OCI-LY1 (cell line): ENCODE measurements at regions not wholly inside any gene's neighbourhood (a gene's known extent, or its start where the extent isn't known, plus 50 kb on each side); places are given as distances from the start of the nearest gene placed in this dataset.

Experiments used
- H2AFZ ChIP-seq: fragments of 200-600 bp; sonication (generic), shearing (Covaris generic); 2 replicates; pipeline ENCODE4 v1.6.0; 2014; ENCODE audit warnings: antibody characterized with exemption, mild to moderate bottlenecking, low read length
- H3F3A ChIP-seq: fragments of 200-600 bp; sonication (generic), shearing (Covaris generic); 2 replicates; pipeline ENCODE4 v1.6.0; 2014; ENCODE audit warnings: mild to moderate bottlenecking, antibody characterized with exemption, low read length, moderate library complexity; ENCODE audit not compliant: insufficient read depth
- H3K27ac ChIP-seq: fragments of 200-600 bp; sonication (generic); 2 replicates; pipeline ENCODE4 v1.5.1; 2014; ENCODE audit warnings: low read length, mixed run types, mild to moderate bottlenecking, low read depth; ENCODE audit not compliant: poor library complexity, severe bottlenecking
- H3K27me3 ChIP-seq: fragments of 200-600 bp; sonication (generic); 2 replicates; pipeline ENCODE4 v1.6.0; 2014; ENCODE audit warnings: antibody characterized with exemption, mild to moderate bottlenecking, low read length, moderate library complexity; ENCODE audit not compliant: insufficient read depth
- H3K36me3 ChIP-seq: fragments of 200-600 bp; sonication (generic); 2 replicates; pipeline ENCODE4 v1.6.1; 2014; ENCODE audit warnings: mild to moderate bottlenecking, antibody characterized with exemption, low read length, moderate library complexity, mixed read lengths; ENCODE audit not compliant: insufficient read depth
- H3K4me1 ChIP-seq: fragments of 200-600 bp; sonication (generic); 2 replicates; pipeline ENCODE4 v1.5.1; 2014; ENCODE audit warnings: mild to moderate bottlenecking, low read length, moderate library complexity; ENCODE audit not compliant: insufficient read depth, severe bottlenecking
- H3K4me2 ChIP-seq: fragments of 200-600 bp; sonication (generic), shearing (Covaris generic); 2 replicates; pipeline ENCODE4 v1.6.1; 2014; ENCODE audit warnings: low read length
- H3K4me3 ChIP-seq: fragments of 200-600 bp; sonication (generic); 2 replicates; pipeline ENCODE4 v1.5.1; 2014; ENCODE audit warnings: low read length, low read depth, mild to moderate bottlenecking, mixed read lengths; ENCODE audit not compliant: poor library complexity, severe bottlenecking
- H3K79me2 ChIP-seq: fragments of 200-600 bp; shearing (Covaris generic); 2 replicates; pipeline ENCODE4 v1.6.1; 2016; ENCODE audit warnings: mixed run types, low read length, mixed read lengths; ENCODE audit not compliant: insufficient read depth
- H3K9ac ChIP-seq: fragments of 200-600 bp; sonication (generic), shearing (Covaris generic); 2 replicates; pipeline ENCODE4 v1.6.1; 2014; ENCODE audit warnings: mild to moderate bottlenecking, low read length, mixed read lengths
- H3K9me2 ChIP-seq: fragments of 200-600 bp; sonication (generic), shearing (Covaris generic); 2 replicates; pipeline ENCODE4 v1.6.1; 2014; ENCODE audit warnings: low read depth, mild to moderate bottlenecking, low read length, mixed read lengths
- H3K9me3 ChIP-seq: fragments of 200-600 bp; shearing (Covaris generic); 2 replicates; pipeline ENCODE4 v1.6.1; 2014; ENCODE audit warnings: low read length, mixed read lengths
- H4K20me1 ChIP-seq: fragments of 200-600 bp; sonication (generic), shearing (Covaris generic); 2 replicates; pipeline ENCODE4 v1.6.0; 2016; ENCODE audit warnings: mild to moderate bottlenecking, low read length; ENCODE audit not compliant: insufficient read depth
- CTCF ChIP-seq: fragments of 200-600 bp; sonication (generic), shearing (Covaris generic); IDR thresholded peaks from 2 replicates; pipeline ENCODE4 v1.5.1; 2017; ENCODE audit warnings: mild to moderate bottlenecking, antibody characterized with exemption, low read length, moderate library complexity, mixed read lengths
- EZH2 ChIP-seq: fragments of 200-600 bp; sonication (generic), shearing (Covaris generic); IDR thresholded peaks from 2 replicates; pipeline ENCODE4 v1.8.0; 2017; ENCODE audit warnings: borderline replicate concordance, mixed run types, mild to moderate bottlenecking, antibody characterized with exemption, low read length, moderate library complexity, mixed read lengths

GRCh38 chr14:85912141-85912540 lies 382.2 kb downstream of the FLRT2 start:
- H3K4me1 ChIP-seq, result peaks cover 15% of the 10 kb centered on the region
- TF ChIP-seq EZH2 (no peak), CTCF (no peak)
- H3K27ac ChIP-seq, result no peak overlapping the region
- H3K9me3 ChIP-seq, result no peaks in the 10 kb centered on the region
- no peaks in the 10 kb centered on the region for H3K9me2 ChIP-seq
- no peak overlapping the region for H3K4me2 ChIP-seq
- no peaks in the 10 kb centered on the region for H3K36me3 ChIP-seq
- no peak overlapping the region for H3K9ac ChIP-seq
- no peaks in the 10 kb centered on the region for H3F3A ChIP-seq
- H4K20me1 ChIP-seq, result no peaks in the 10 kb centered on the region
- no peak overlapping the region for H3K4me3 ChIP-seq
- H3K79me2 ChIP-seq, result no peaks in the 10 kb centered on the region
- no peak overlapping the region for H2AFZ ChIP-seq
- H3K27me3 ChIP-seq, result no peaks in the 10 kb centered on the region

- H3K79me2 ChIP-seq, result no peaks in the 10 kb centered on the region
- no peaks in the 10 kb centered on the region for H3K9me3 ChIP-seq
- H3K27me3 ChIP-seq, result no peaks in the 10 kb centered on the region
- H3K4me2 ChIP-seq, result no peak overlapping the region
- H3K4me1 ChIP-seq, result peaks cover 15% of the 10 kb centered on the region
- no peaks in the 10 kb centered on the region for H4K20me1 ChIP-seq
- H3K27ac ChIP-seq, result no peak overlapping the region
- TF ChIP-seq EZH2 (no peak), CTCF (no peak)
- H2AFZ ChIP-seq, result no peak overlapping the region
- no peaks in the 10 kb centered on the region for H3F3A ChIP-seq
- no peaks in the 10 kb centered on the region for H3K9me2 ChIP-seq
- no peak overlapping the region for H3K4me3 ChIP-seq
- no peaks in the 10 kb centered on the region for H3K36me3 ChIP-seq
- no peak overlapping the region for H3K9ac ChIP-seq
Observed at GRCh38 chr14:85911044-85911443, 381.1 kb downstream of the FLRT2 start.

- Histone ChIP-seq H3K4me3 (no peak overlapping the region), H3K36me3 (no peaks in the 10 kb centered on the region), H3K9me2 (no peaks in the 10 kb centered on the region), H3K9ac (no peak overlapping the region), H2AFZ (no peak overlapping the region), H3K79me2 (no peaks in the 10 kb centered on the region), H3K4me2 (no peak overlapping the region), H3K9me3 (no peaks in the 10 kb centered on the region), H3F3A (no peaks in the 10 kb centered on the region), H4K20me1 (no peaks in the 10 kb centered on the region), H3K4me1 (peaks cover 15% of the 10 kb centered on the region), H3K27me3 (no peaks in the 10 kb centered on the region), H3K27ac (no peak overlapping the region)
- no peak for TF ChIP-seq EZH2
- TF ChIP-seq CTCF, result no peak
Observed at GRCh38 chr14:85909581-85909980, 379.6 kb downstream of the FLRT2 start.
